GM20000 (cell line): ENCODE measurements at regions not wholly inside any gene's neighbourhood (a gene's known extent, or its start where the extent isn't known, plus 50 kb on each side); places are given as distances from the start of the nearest gene placed in this dataset.

ENCODE experiments used
- DNase-seq: peaks from one replicate; pipeline ENCODE4 v3.0.0; 2012; ENCODE audit warnings: low spot score
- TF ChIP-seq, protein P1 (sequence below): IDR thresholded peaks from 2 replicates; pipeline ENCODE4 v1.5.1; 2012; ENCODE audit warnings: mild to moderate bottlenecking, control low read depth; ENCODE audit errors: extremely low read depth, missing control alignments

DNA sequence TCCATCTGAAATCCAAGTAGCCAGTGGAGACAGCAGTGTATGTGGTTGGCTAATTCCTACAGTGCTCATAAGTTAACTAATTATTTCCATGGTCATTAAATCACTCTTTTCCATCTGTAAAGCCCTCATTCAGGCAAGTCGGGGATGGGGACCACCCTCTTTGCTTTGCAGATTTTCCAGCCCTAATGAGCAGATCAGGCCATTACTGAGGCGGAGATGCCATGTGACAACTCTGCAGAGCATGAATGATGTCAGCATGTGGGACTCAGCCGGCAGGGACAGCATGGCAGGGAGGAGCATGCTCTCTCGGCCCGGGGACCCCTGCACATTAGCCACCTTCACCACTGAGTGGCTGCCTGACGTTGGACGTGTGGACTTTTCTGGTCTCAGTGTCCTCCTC, 623.3 kb upstream of the CDH4 start:
- DNase-seq, result no peak
- TF ChIP-seq, protein P1, sequence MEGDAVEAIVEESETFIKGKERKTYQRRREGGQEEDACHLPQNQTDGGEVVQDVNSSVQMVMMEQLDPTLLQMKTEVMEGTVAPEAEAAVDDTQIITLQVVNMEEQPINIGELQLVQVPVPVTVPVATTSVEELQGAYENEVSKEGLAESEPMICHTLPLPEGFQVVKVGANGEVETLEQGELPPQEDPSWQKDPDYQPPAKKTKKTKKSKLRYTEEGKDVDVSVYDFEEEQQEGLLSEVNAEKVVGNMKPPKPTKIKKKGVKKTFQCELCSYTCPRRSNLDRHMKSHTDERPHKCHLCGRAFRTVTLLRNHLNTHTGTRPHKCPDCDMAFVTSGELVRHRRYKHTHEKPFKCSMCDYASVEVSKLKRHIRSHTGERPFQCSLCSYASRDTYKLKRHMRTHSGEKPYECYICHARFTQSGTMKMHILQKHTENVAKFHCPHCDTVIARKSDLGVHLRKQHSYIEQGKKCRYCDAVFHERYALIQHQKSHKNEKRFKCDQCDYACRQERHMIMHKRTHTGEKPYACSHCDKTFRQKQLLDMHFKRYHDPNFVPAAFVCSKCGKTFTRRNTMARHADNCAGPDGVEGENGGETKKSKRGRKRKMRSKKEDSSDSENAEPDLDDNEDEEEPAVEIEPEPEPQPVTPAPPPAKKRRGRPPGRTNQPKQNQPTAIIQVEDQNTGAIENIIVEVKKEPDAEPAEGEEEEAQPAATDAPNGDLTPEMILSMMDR, result no peak

DNA sequence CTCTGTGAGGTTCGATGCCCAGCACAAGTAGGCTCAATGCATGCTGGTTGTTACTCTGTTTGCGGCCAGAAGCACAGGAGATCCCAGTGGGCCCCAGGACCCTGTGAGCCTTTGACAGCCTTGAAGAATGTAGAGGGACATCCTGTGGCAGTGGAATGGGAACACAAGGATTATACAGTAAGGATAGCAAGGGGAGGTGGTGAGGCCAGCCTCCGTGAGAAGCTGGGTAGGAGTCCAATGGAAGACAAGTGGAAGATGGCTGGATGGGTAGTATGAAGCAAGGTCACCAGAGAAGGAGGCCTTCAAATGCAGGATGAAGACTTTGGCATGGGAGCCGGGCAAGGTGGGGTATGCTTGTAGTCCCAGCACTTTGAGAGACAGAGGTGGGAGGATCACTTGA, 622.9 kb upstream of the CDH4 start:
- no peak for DNase-seq
- TF ChIP-seq, protein P1, result no peak

DNA sequence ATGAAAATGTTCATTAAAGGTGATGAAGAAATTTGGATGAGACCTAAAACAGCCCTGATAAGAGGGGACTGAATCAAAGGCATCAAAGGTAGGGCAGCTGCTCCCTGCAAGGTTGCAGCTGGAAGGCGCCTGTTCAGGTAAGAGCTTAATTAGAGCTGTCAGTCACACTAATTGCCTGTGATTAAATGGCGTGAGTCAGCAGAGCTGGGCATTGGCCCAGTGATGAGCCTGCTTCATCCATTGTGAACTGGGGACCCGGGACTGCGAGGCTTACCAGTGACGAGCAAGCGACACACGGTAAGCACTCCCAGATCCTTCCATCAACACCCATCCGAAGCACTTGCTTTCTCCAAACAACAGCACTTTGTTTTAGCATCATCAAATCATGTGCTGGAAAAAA, 621.5 kb upstream of the CDH4 start:
- no peak for DNase-seq
- TF ChIP-seq, protein P1, result no peak

DNA sequence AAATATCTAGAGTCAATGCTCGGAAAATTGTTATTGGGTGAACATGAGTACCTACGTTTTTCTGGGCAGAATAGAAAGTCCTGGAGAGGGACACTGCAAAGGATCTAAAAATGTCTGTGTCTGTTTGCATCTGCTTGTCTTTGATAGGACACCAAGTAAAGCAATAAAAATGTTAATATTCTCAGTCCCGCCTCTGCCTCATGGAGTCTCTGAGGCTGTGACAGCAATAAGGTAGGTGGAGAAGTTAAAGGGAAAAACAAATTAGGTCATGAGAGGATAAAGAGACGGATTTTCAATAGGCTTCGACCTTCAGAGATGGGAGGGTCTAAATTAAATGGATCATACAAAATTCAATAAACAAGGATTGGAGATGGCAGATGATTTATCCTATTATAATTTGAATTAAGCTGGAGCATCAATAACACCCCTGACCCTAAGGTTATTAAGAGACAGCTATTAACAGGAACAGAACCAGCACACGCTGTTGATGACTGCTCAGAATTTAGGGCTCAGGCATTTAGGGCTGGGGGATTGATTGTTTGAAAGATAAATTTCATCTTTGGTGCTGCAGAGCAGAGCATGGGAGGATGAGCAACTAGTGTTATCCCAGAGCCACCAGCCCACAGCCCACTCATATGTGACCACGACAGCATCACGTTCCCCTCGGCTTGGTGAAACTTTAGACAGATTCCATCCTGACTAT, 620.3 kb upstream of the CDH4 start:
- DNase-seq, result no peak
- TF ChIP-seq, protein P1, result no peak

DNA sequence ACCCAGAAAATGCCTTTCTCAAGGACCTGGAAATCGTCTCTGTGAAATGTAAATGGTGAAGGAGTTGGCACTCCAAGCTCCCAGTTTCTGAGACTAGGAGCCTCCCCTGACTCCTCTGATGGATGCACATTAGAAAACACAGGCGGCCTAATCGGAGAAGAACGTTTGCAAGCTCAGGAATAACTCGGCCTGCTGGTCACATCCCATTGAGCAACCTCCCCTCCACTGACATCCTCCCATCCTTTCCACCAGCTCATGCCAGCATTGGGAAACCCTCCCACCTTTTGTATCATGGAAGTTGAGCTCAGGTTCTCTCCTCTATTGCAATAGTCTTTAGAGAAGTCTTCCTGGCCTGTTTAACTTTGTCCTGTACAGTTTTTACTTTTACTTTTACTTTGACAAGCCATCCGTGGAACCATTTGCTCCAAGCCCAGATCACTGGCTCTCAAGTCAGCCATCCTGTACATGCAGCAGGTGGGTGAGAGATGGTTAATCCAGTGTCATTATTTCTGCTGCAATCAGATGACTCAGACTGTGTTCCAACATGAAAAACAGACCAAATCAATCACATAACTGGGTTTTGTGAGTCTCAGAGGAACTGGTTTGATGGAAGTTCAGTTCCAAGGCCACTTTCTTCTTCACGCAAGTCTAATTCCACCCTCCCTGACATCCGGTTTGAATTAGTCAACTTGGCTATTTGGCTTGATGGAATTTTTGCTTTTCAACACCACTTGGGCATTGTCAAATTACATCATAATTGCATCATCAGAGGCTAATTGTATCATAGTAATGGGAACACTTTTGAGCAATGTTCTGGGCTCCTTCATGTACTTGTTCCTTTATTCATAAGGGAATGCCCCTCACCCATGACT, 619.4 kb upstream of the CDH4 start:
- no peak for DNase-seq
- TF ChIP-seq, protein P1, result no peak

DNA sequence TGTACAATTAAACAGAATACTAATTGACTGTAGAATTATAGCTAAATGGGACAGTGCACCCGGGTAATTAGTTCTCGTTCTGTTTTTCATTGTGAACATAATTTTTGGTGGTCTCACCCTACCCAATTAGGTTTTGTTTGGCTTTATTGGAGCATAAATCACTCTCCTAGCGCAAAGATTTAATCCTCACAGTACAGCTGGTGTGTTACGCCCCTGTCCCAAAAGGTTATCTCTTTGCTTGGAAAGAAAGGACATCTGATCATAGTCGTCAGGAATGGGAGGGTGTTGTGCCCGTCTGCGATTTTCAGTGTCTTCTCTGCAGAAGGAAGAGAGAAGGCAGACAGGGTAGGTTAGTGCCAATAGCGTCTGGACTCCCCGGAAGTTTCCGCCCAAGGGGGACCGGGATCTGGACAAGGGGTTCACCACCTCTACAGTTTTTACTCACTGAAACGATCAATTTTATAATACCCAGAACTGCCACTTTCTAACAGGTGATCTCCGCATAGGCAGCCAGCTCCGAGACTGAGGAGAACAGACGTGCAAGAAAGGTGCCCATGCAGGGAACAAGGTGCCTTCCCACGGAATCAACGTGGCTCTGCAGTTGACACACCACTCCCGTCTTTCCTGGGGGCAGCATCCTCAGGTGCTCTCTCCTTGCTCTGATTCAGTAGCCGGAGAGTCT, 617.4 kb upstream of the CDH4 start:
- no peak for DNase-seq
- TF ChIP-seq, protein P1, result no peak

DNA sequence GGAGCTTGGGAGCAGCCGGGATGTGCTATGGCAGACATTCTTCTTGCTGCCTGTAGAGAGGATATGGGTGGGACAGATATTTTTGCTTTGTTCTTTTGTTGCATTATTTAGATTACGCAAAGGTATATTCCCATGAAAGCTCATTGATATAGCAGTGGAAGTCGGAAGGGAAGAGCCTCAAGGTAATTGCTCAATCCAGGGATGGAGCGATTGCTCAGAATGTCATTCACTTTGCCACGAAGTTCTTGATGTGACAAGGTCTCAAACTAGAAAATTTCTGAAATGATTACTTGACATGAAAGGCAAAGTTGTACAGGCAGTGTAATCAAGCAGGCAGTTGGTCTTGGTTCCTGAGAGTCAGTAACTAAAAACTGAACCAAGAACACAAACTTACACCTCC, 615.6 kb upstream of the CDH4 start:
- TF ChIP-seq, protein P1, result no peak
- DNase-seq, result no peak
